OCI-LY7 (cell line): ENCODE measurements at regions not wholly inside any gene's neighbourhood (a gene's known extent, or its start where the extent isn't known, plus 50 kb on each side); places are given as distances from the start of the nearest gene placed in this dataset.

Experiments used
- BruUV-seq: library from RNA; stranded (reverse); fragments of 400-500 nt; replicated peaks from 2 replicates; lab custom pipeline; 2021; lab: Mats Ljungman, UMichigan
- CTCF ChIA-PET: fragments of 300-600 bp; sonication (Branson Sonifier 250); formaldehyde crosslinking; loops from one replicate; lab custom pipeline; 2022; ENCODE audit warnings: antibody characterized with exemption; ENCODE audit not compliant: unreplicated experiment; lab: Charles Lee
- POLR2A ChIA-PET: fragments of 300-600 bp; sonication (Branson Sonifier 250); formaldehyde crosslinking; loops from one replicate; lab custom pipeline; 2022; ENCODE audit warnings: antibody characterized with exemption; lab: Charles Lee
- DNase-seq: peaks from one replicate; pipeline ENCODE4 v3.0.0-alpha.2; 2015; ENCODE audit warnings: low spot score
- H2AFZ ChIP-seq: fragments of 200-600 bp; sonication (generic), shearing (Covaris generic); 2 replicates; pipeline ENCODE4 v1.6.1; 2014; ENCODE audit warnings: mild to moderate bottlenecking, antibody characterized with exemption, low read length, moderate library complexity
- H3K27ac ChIP-seq: fragments of 200-600 bp; sonication (generic); 2 replicates; pipeline ENCODE4 v1.5.1; 2014; ENCODE audit warnings: mixed run types, low read depth, mild to moderate bottlenecking, moderate library complexity, low read length, inconsistent platforms; ENCODE audit not compliant: poor library complexity, severe bottlenecking
- H3K36me3 ChIP-seq: fragments of 200-600 bp; sonication (generic); 2 replicates; pipeline ENCODE4 v1.6.1; 2014; ENCODE audit warnings: mild to moderate bottlenecking, antibody characterized with exemption, low read length, moderate library complexity, mixed read lengths; ENCODE audit not compliant: insufficient read depth
- H3K4me1 ChIP-seq: fragments of 200-600 bp; sonication (generic); 2 replicates; pipeline ENCODE4 v1.5.1; 2014; ENCODE audit warnings: mild to moderate bottlenecking, low read length; ENCODE audit not compliant: insufficient read depth, poor library complexity, severe bottlenecking
- H3K4me2 ChIP-seq: fragments of 200-600 bp; sonication (generic); 2 replicates; pipeline ENCODE4 v1.6.1; 2014; ENCODE audit warnings: mild to moderate bottlenecking, low read length
- H3K4me3 ChIP-seq: fragments of 200-600 bp; sonication (generic); 2 replicates; pipeline ENCODE4 v1.5.1; 2014; ENCODE audit warnings: mild to moderate bottlenecking, low read depth, low read length; ENCODE audit not compliant: poor library complexity, severe bottlenecking
- H3K79me2 ChIP-seq: fragments of 200-600 bp; sonication (generic); 2 replicates; pipeline ENCODE4 v1.6.1; 2016; ENCODE audit warnings: low read depth, mild to moderate bottlenecking, low read length, moderate library complexity, mixed read lengths; ENCODE audit not compliant: insufficient read depth
- H3K9me2 ChIP-seq: fragments of 200-600 bp; sonication (generic); 2 replicates; pipeline ENCODE4 v1.6.1; 2016; ENCODE audit warnings: mild to moderate bottlenecking, low read length, mixed read lengths; ENCODE audit not compliant: insufficient read depth
- H3K9me3 ChIP-seq: fragments of 200-600 bp; sonication (generic); 2 replicates; pipeline ENCODE4 v1.6.1; 2014; ENCODE audit warnings: mild to moderate bottlenecking, mixed run types, low read length, mixed read lengths
- H4K20me1 ChIP-seq: fragments of 200-600 bp; sonication (generic); 2 replicates; pipeline ENCODE4 v1.6.1; 2014; ENCODE audit warnings: mild to moderate bottlenecking, antibody characterized with exemption, low read length, moderate library complexity, mixed read lengths; ENCODE audit not compliant: insufficient read depth
- EZH2phosphoT487 ChIP-seq: fragments of 200-600 bp; sonication (generic); IDR thresholded peaks from 2 replicates; pipeline ENCODE4 v1.6.1; 2018; ENCODE audit warnings: low read depth, borderline replicate concordance, mild to moderate bottlenecking, mixed run types, antibody characterized with exemption, low read length, moderate library complexity, mixed read lengths
- intact Hi-C: fragments of 100-400 bp; cut with micrococcal nuclease; formaldehyde crosslinking; loops from one replicate; pipeline ENCODE4 v1.10.0; 2022; ENCODE audit not compliant: unreplicated experiment
- TF ChIP-seq, protein P1 (sequence below): fragments of 200-600 bp; sonication (generic); conservative IDR thresholded peaks from 2 replicates; pipeline ENCODE4 v1.5.1; 2014; ENCODE audit warnings: mild to moderate bottlenecking, antibody characterized with exemption, low read length, moderate library complexity, mixed read lengths

DNA sequence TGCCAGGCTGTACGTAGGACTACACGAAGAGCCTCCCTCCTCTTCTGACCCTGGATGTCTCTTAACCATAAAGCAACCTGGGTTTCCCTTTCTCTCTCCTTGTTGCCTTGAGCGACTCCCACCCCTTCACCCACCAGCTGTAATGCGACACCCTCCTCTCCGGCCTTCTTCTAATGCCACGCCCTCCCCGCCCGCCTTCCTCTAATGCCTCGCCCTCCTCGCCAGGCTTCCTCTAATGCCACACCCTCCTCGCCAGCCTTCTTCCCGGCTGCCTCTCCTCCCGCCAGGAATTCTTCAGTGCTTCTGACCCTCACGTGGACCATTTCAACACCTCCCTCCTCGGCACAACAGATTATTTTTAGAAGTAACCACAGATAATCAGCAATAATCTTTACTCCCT, 348.5 kb upstream of the SHH start:
- Histone ChIP-seq H3K4me2 (no peak overlapping the region), H3K27ac (no peak overlapping the region), H3K9me3 (no peaks in the 10 kb centered on the region), H3K4me3 (no peak overlapping the region), H3K79me2 (no peaks in the 10 kb centered on the region), H4K20me1 (no peaks in the 10 kb centered on the region), H2AFZ (no peak overlapping the region), H3K9me2 (no peaks in the 10 kb centered on the region), H3K4me1 (no peaks in the 10 kb centered on the region), H3K36me3 (no peaks in the 10 kb centered on the region)
- TF ChIP-seq EZH2phosphoT487 = no peak
- TF ChIP-seq, protein P1, sequence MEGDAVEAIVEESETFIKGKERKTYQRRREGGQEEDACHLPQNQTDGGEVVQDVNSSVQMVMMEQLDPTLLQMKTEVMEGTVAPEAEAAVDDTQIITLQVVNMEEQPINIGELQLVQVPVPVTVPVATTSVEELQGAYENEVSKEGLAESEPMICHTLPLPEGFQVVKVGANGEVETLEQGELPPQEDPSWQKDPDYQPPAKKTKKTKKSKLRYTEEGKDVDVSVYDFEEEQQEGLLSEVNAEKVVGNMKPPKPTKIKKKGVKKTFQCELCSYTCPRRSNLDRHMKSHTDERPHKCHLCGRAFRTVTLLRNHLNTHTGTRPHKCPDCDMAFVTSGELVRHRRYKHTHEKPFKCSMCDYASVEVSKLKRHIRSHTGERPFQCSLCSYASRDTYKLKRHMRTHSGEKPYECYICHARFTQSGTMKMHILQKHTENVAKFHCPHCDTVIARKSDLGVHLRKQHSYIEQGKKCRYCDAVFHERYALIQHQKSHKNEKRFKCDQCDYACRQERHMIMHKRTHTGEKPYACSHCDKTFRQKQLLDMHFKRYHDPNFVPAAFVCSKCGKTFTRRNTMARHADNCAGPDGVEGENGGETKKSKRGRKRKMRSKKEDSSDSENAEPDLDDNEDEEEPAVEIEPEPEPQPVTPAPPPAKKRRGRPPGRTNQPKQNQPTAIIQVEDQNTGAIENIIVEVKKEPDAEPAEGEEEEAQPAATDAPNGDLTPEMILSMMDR = no peak
- POLR2A ChIA-PET = no interaction called here
- CTCF ChIA-PET = no interaction called here
- BruUV-seq = no TSS peak
- no peak for DNase-seq
- intact Hi-C loops = no loop called here

DNA sequence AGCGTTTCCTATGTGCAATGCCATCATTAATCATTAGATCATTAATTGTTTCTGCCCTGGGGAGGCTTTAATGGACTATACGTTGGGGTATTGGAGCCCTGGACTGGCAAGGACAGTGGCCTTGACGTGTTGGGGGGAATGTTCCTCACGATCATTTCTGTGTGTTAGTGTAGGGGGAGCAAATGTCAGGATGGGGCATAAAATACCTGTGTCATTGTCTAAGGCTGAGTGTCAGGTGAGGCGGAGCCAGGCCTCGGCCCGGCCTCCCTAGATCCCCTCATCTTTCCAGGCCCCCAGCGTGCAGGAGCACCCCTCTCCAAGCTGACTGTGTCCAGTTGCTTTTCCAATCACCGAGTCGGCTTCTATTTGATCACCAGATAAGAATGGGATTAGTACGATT, 346.4 kb upstream of the SHH start:
- ChIA-PET CTCF (no interaction called here), POLR2A (no interaction called here)
- Histone ChIP-seq H3K27ac (no peak overlapping the region), H3K36me3 (no peaks in the 10 kb centered on the region), H3K9me2 (no peaks in the 10 kb centered on the region), H3K9me3 (0 out of 2 replicates have a peak, but pooled peaks cover 2% of the 10 kb centered on the region), H4K20me1 (no peaks in the 10 kb centered on the region), H3K4me3 (no peak overlapping the region), H3K79me2 (no peaks in the 10 kb centered on the region), H3K4me2 (no peak overlapping the region), H2AFZ (no peak overlapping the region), H3K4me1 (no peaks in the 10 kb centered on the region)
- intact Hi-C loops = no loop called here
- BruUV-seq = no TSS peak
- no peak for DNase-seq
- TF ChIP-seq EZH2phosphoT487 = no peak
- TF ChIP-seq, protein P1 = no peak

DNA sequence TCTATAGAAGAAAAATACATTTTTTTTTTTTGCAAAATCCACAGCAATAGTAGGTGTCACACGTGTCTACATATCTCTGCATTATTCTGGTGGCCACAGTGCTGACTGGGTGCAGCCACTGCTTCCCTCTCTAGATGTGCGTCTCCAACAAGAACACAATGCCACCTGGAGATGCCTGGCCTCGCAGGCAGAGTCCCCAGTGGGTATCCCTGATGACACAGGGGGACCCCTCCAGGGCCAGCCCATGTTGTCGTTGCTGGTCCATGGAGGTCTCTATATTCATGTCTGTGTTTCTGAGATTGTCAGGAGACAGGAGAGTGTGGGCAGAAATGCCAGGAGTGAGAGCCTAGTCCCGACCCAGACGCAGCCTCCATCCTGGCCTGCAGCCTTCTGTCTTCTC, 345.9 kb upstream of the SHH start:
- Histone ChIP-seq H3K4me1 (no peaks in the 10 kb centered on the region), H3K4me3 (no peak overlapping the region), H3K9me2 (no peaks in the 10 kb centered on the region), H2AFZ (no peak overlapping the region), H4K20me1 (no peaks in the 10 kb centered on the region), H3K79me2 (no peaks in the 10 kb centered on the region), H3K4me2 (no peak overlapping the region), H3K27ac (no peak overlapping the region), H3K9me3 (0 out of 2 replicates have a peak, but pooled peaks cover 6% of the 10 kb centered on the region), H3K36me3 (no peaks in the 10 kb centered on the region)
- BruUV-seq = no TSS peak
- ChIA-PET CTCF (no interaction called here), POLR2A (no interaction called here)
- no peak for DNase-seq
- intact Hi-C loops = no loop called here
- TF ChIP-seq, protein P1 = no peak
- no peak for TF ChIP-seq EZH2phosphoT487
